H1 (cell line): ENCODE measurements at regions not wholly inside any gene's neighbourhood (a gene's known extent, or its start where the extent isn't known, plus 50 kb on each side); places are given as distances from the start of the nearest gene placed in this dataset.

Experiments used
- CTCF ChIA-PET: fragments of 300-600 bp; sonication (Branson Sonifier 250); formaldehyde crosslinking; loops from one replicate; lab custom pipeline; 2021; ENCODE audit not compliant: partially characterized antibody; lab: Charles Lee
- POLR2A ChIA-PET: fragments of 300-600 bp; sonication (Branson Sonifier 250); formaldehyde crosslinking; loops from one replicate; lab custom pipeline; 2021; ENCODE audit warnings: inconsistent platforms; ENCODE audit not compliant: partially characterized antibody; lab: Charles Lee
- DNase-seq, 2 experiments: peaks; one replicate each; pipeline versions ENCODE4 v3.0.0 to v3.0.0-alpha.2; 2010 to 2022; ENCODE audit warnings: low spot score in 2 of 2, low read depth in 1 of 2, mixed read lengths in 1 of 2
- FAIRE-seq: peaks from 2 replicates; lab custom pipeline; 2011; peaks lifted over from hg19 to GRCh38; lab: Jason Lieb, UNC
- H2AFZ ChIP-seq: 2 replicates; pipeline ENCODE4 v1.8.1; 2012; ENCODE audit warnings: low read length, inconsistent platforms
- H2AK5ac ChIP-seq: 2 replicates; pipeline ENCODE4 v1.6.1; 2013; ENCODE audit warnings: low read depth, low read length
- H2BK120ac ChIP-seq: replicated peaks from 2 replicates; pipeline ENCODE3; 2013; ENCODE audit warnings: low read depth, low read length, inconsistent platforms
- H2BK12ac ChIP-seq: 2 replicates; pipeline ENCODE4 v1.6.1; 2013; ENCODE audit warnings: low read depth, low read length
- H2BK15ac ChIP-seq: 2 replicates; pipeline ENCODE4 v1.6.1; 2013; ENCODE audit warnings: low read length
- H2BK20ac ChIP-seq: 2 replicates; pipeline ENCODE4 v1.6.1; 2013; ENCODE audit warnings: low read length
- H2BK5ac ChIP-seq: 2 replicates; pipeline ENCODE4 v1.6.1; 2013; ENCODE audit warnings: low read depth, low read length
- H3K14ac ChIP-seq: 2 replicates; pipeline ENCODE4 v1.6.1; 2013; ENCODE audit warnings: inconsistent platforms; ENCODE audit not compliant: insufficient read length
- H3K18ac ChIP-seq: 2 replicates; pipeline ENCODE4 v1.6.1; 2013; ENCODE audit warnings: low read length; ENCODE audit errors: extremely low read depth
- H3K23ac ChIP-seq: 2 replicates; pipeline ENCODE4 v1.6.1; 2013; ENCODE audit warnings: inconsistent platforms; ENCODE audit not compliant: insufficient read length
- H3K23me2 ChIP-seq: 2 replicates; pipeline ENCODE4 v1.6.1; 2013; ENCODE audit warnings: low read depth, low read length
- H3K27ac ChIP-seq: 2 replicates; pipeline ENCODE4 v1.6.1; 2011; ENCODE audit warnings: low read depth, low read length, inconsistent platforms
- H3K27me3 ChIP-seq, 4 experiments: replicated peaks in 1 of 4; 1 replicate in 1 of 4; 2 replicates in 3 of 4; pipeline versions ENCODE4 v1.6.1 to v1.8.1; 2011 to 2013; ENCODE audit warnings: low read length in 3 of 4, mild to moderate bottlenecking in 3 of 4, inconsistent platforms in 2 of 4, mixed read lengths in 2 of 4, moderate library complexity in 1 of 4; ENCODE audit not compliant: control insufficient read depth in 3 of 4, insufficient read depth in 3 of 4; ENCODE audit errors: extremely low read depth in 1 of 4
- H3K36me3 ChIP-seq, 4 experiments: 2 replicates each; pipeline versions ENCODE4 v1.6.1 to v1.8.1; 2011 to 2013; ENCODE audit warnings: mild to moderate bottlenecking in 4 of 4, low read length in 3 of 4, moderate library complexity in 2 of 4, control low read depth in 1 of 4, inconsistent platforms in 1 of 4; ENCODE audit not compliant: insufficient read depth in 4 of 4, control insufficient read depth in 2 of 4
- H3K4ac ChIP-seq: replicated peaks from 2 replicates; pipeline ENCODE3; 2013; ENCODE audit warnings: low read length, low read depth, mixed read lengths, inconsistent platforms; ENCODE audit not compliant: insufficient read length
- H3K4me1 ChIP-seq, 4 experiments: replicated peaks in 1 of 4; 1 replicate in 1 of 4; 2 replicates in 3 of 4; pipeline versions ENCODE4 v1.6.1 to v1.8.1; 2011 to 2013; ENCODE audit warnings: low read length in 3 of 4, inconsistent platforms in 2 of 4, mixed read lengths in 1 of 4; ENCODE audit not compliant: insufficient read depth in 4 of 4, control insufficient read depth in 3 of 4
- H3K4me2 ChIP-seq, 2 experiments: 2 replicates each; pipeline versions ENCODE4 v1.6.1 to v1.8.1; 2011 to 2013; ENCODE audit warnings: low read depth in 2 of 2, low read length in 2 of 2, control low read depth in 1 of 2, inconsistent platforms in 1 of 2, mild to moderate bottlenecking in 1 of 2; ENCODE audit not compliant: insufficient read depth in 1 of 2
- H3K4me3 ChIP-seq, 4 experiments: fragments of 200-600, 300-600 bp in 1 of 4; sonication (generic), shearing (Covaris generic), sonication (Bioruptor Twin) in 1 of 4; 2 replicates each; pipeline versions ENCODE4 v1.5.1 to v1.8.1; 2011 to 2016; ENCODE audit warnings: low read length in 4 of 4, low read depth in 3 of 4, control low read depth in 2 of 4, inconsistent platforms in 2 of 4, mild to moderate bottlenecking in 2 of 4, mixed read lengths in 1 of 4, moderate library complexity in 1 of 4; ENCODE audit not compliant: insufficient read depth in 2 of 4; ENCODE audit errors: extremely low read depth in 1 of 4
- H3K56ac ChIP-seq: replicated peaks from 2 replicates; pipeline ENCODE3; 2013; ENCODE audit warnings: low read depth, mild to moderate bottlenecking, mixed read lengths, low read length, inconsistent platforms; ENCODE audit not compliant: insufficient read length
- H3K79me1 ChIP-seq: 2 replicates; pipeline ENCODE4 v1.6.1; 2013; ENCODE audit warnings: low read depth, low read length, control low read depth
- H3K79me2 ChIP-seq, 2 experiments: 2 replicates each; pipeline versions ENCODE4 v1.6.1 to v1.8.1; 2012 to 2013; ENCODE audit warnings: low read length in 2 of 2, mild to moderate bottlenecking in 2 of 2, inconsistent platforms in 1 of 2; ENCODE audit not compliant: insufficient read depth in 2 of 2, control insufficient read depth in 1 of 2
- H3K9ac ChIP-seq, 4 experiments: replicated peaks in 1 of 4; 1 replicate in 1 of 4; 2 replicates in 3 of 4; pipeline versions ENCODE4 v1.6.1 to v1.8.1; 2011 to 2013; ENCODE audit warnings: low read depth in 3 of 4, low read length in 3 of 4, control low read depth in 2 of 4, mild to moderate bottlenecking in 2 of 4, moderate library complexity in 2 of 4, inconsistent platforms in 1 of 4; ENCODE audit errors: extremely low read depth in 1 of 4
- H3K9me3 ChIP-seq, 2 experiments: 2 replicates each; pipeline versions ENCODE4 v1.6.1 to v1.8.1; 2012 to 2013; ENCODE audit warnings: mild to moderate bottlenecking in 2 of 2, moderate library complexity in 2 of 2, control low read depth in 1 of 2, inconsistent platforms in 1 of 2, low read depth in 1 of 2, low read length in 1 of 2, mixed read lengths in 1 of 2; ENCODE audit not compliant: insufficient read depth in 2 of 2
- H4K20me1 ChIP-seq, 2 experiments: replicated peaks in 1 of 2; 2 replicates each; pipeline versions ENCODE3 to v1.8.1; 2011 to 2013; ENCODE audit warnings: inconsistent platforms in 2 of 2, low read length in 2 of 2, mild to moderate bottlenecking in 1 of 2; ENCODE audit not compliant: insufficient read depth in 2 of 2, control insufficient read depth in 1 of 2
- H4K5ac ChIP-seq: 2 replicates; pipeline ENCODE4 v1.6.1; 2013; ENCODE audit warnings: low read length, low read depth, mixed read lengths, inconsistent platforms; ENCODE audit not compliant: insufficient read length
- H4K8ac ChIP-seq: 2 replicates; pipeline ENCODE4 v1.8.0; 2013; ENCODE audit warnings: mild to moderate bottlenecking, moderate library complexity, low read length, inconsistent platforms; ENCODE audit not compliant: insufficient read depth; ENCODE audit errors: extremely low read depth
- H4K91ac ChIP-seq: replicated peaks from 2 replicates; pipeline ENCODE3; 2013; ENCODE audit warnings: low read length, mixed read lengths, inconsistent platforms; ENCODE audit not compliant: insufficient read length
- CTBP2 ChIP-seq: IDR thresholded peaks from 2 replicates; pipeline ENCODE4 v1.7.0; 2011; ENCODE audit warnings: borderline replicate concordance, mild to moderate bottlenecking, moderate library complexity, mixed read lengths, low read length; ENCODE audit not compliant: insufficient read depth, insufficient read length
- JUND ChIP-seq: IDR thresholded peaks from 2 replicates; pipeline ENCODE4 v1.6.1; 2011; ENCODE audit warnings: mild to moderate bottlenecking, improper control_type of control experiment, low read length
- KDM1A ChIP-seq: fragments of 200-600, 300-600 bp; sonication (generic); IDR thresholded peaks from 2 replicates; pipeline ENCODE4 v1.7.1; 2016; ENCODE audit warnings: mild to moderate bottlenecking, low read length, borderline replicate concordance
- PHF8 ChIP-seq: fragments of 200-600 bp; sonication (generic); conservative IDR thresholded peaks from 2 replicates; pipeline ENCODE4 v1.7.1; 2012; ENCODE audit warnings: low read depth, mild to moderate bottlenecking, inconsistent platforms, low read length, moderate library complexity
- POLR2A ChIP-seq, 2 experiments: IDR thresholded peaks; 1 replicate in 1 of 2; 2 replicates in 1 of 2; pipeline ENCODE4 v1.6.1; 2011; ENCODE audit warnings: low read depth in 2 of 2, low read length in 2 of 2, mild to moderate bottlenecking in 2 of 2; ENCODE audit errors: control extremely low read depth in 1 of 2
- RAD21 ChIP-seq, 2 experiments: IDR thresholded peaks in 1 of 2; conservative IDR thresholded peaks in 1 of 2; 2 replicates each; pipeline ENCODE4 v1.6.1; 2011; ENCODE audit warnings: low read depth in 2 of 2, low read length in 2 of 2, improper control_type of control experiment in 1 of 2, inconsistent platforms in 1 of 2, mild to moderate bottlenecking in 1 of 2, moderate library complexity in 1 of 2
- SIN3A ChIP-seq, 2 experiments: IDR thresholded peaks in 1 of 2; conservative IDR thresholded peaks in 1 of 2; 2 replicates each; pipeline ENCODE4 v1.6.1; 2011 to 2012; ENCODE audit warnings: low read length in 2 of 2, improper control_type of control experiment in 1 of 2, low read depth in 1 of 2, mild to moderate bottlenecking in 1 of 2
- SIRT6 ChIP-seq: IDR thresholded peaks from one replicate; pipeline ENCODE4 v1.7.1; 2012; ENCODE audit warnings: low read length, inconsistent platforms
- TCF12 ChIP-seq: IDR thresholded peaks from 2 replicates; pipeline ENCODE4 v1.6.1; 2011; ENCODE audit warnings: low read depth, mild to moderate bottlenecking, low read length
- WGBS, 2 experiments: shearing (Covaris generic) in 1 of 2; methylation state at CpG; one replicate each; pipeline versions ENCODE4 v1.1.6 to v1.1.7; 2013 to 2015; ENCODE audit warnings: low lambda C conversion rate in 2 of 2, mixed read lengths in 2 of 2, inconsistent platforms in 1 of 2, low coverage in 1 of 2, missing lambda C conversion rate in 1 of 2; ENCODE audit not compliant: insufficient replicate concordance in 2 of 2, insufficient coverage in 1 of 2, insufficient read length in 1 of 2; ENCODE audit errors: extremely low coverage in 1 of 2, missing lambda C conversion rate in 1 of 2; 5-methylcytosine and 5-hydroxymethylcytosine counted together
- TF ChIP-seq, protein P1 (sequence below): IDR thresholded peaks from 2 replicates; pipeline ENCODE4 v1.6.1; 2012; ENCODE audit warnings: low read length, inconsistent platforms
- TF ChIP-seq, protein P2 (sequence below): IDR thresholded peaks from 2 replicates; pipeline ENCODE4 v1.6.1; 2011; ENCODE audit warnings: low read length, improper control_type of control experiment

DNA sequence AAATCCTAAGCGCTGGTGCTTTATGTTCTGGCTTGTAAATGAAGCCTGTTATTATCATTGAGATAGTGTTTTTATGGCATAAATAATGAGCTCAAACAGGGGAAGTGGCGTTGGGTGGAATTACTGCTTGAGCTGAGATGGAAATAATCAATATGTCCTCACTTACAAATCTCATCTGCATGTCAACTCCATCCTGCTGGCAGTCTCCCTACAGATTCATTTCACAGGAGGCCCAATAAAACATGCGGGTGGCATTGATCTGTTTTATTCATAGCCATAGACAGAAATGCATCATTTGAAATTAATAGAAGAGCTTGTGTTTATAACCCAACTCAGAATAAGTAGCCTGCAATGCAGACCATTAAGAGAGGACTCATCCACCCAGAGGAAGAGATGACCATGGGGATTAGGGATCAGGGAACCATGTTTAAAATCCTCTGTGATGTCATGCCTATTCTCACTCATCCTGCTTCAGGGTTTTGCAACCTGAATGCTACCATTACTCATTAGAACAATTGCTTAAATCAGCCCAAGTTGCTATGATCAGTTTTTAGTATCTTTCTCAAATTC is 680.4 kb downstream of the TLR4 start:
- no peaks in the 10 kb centered on the region for H4K20me1 ChIP-seq
- ChIA-PET CTCF (interaction anchor here (1.1 kb wide), 1 partner anchor 12 kb away, joined by 3 read pairs; no protein-coding TSS in a partner anchor), POLR2A (no interaction called here)
- no peaks in the 10 kb centered on the region for H3K79me2 ChIP-seq
- no peak overlapping the region for H3K14ac ChIP-seq
- DNase-seq (no peak), FAIRE-seq (no peak)
- H3K79me1 ChIP-seq = no peaks in the 10 kb centered on the region
- H3K23me2 ChIP-seq = no peaks in the 10 kb centered on the region
- 90% methylated on average over 3 of the region's 3 CpGs; no CpG with 5 or more reads in 1 of the 2 experiments for WGBS, 2 experiments
- no peak overlapping the region for H2BK12ac ChIP-seq
- H3K18ac ChIP-seq = no peak overlapping the region
- H3K27ac ChIP-seq = no peak overlapping the region
- no peak overlapping the region for H2BK120ac ChIP-seq
- H4K5ac ChIP-seq = no peak overlapping the region
- no peak overlapping the region for H2BK15ac ChIP-seq
- H3K9me3 ChIP-seq = no peaks in the 10 kb centered on the region
- no peak overlapping the region for H2BK20ac ChIP-seq
- H4K8ac ChIP-seq = no peak overlapping the region
- H2AFZ ChIP-seq = no peak overlapping the region
- no peak overlapping the region for H3K4ac ChIP-seq
- H3K36me3 ChIP-seq = no peaks in the 10 kb centered on the region
- no peak overlapping the region for H3K4me2 ChIP-seq
- no peak overlapping the region for H2BK5ac ChIP-seq
- no peaks in the 10 kb centered on the region for H3K4me1 ChIP-seq
- no peak overlapping the region for H2AK5ac ChIP-seq
- H3K9ac ChIP-seq = no peak overlapping the region
- H3K56ac ChIP-seq = no peak overlapping the region
- no peaks in the 10 kb centered on the region for H3K27me3 ChIP-seq
- H3K4me3 ChIP-seq = no peak overlapping the region
- TF ChIP-seq SIRT6 (no peak), KDM1A (no peak), JUND (no peak), CTBP2 (no peak), SIN3A (conservative IDR thresholded peaks at IDR 0.05 in 1 of 2, IDR thresholded peaks at IDR 0.05 in 1 of 2; ENCODE audit: low read depth in 1 of 2, low read length in 2 of 2) (no peak), RAD21 (IDR thresholded peaks at IDR 0.05 in 1 of 2, conservative IDR thresholded peaks at IDR 0.05 in 1 of 2; ENCODE audit: low read depth in 2 of 2, low read length in 2 of 2) (no peak), POLR2A (IDR thresholded peaks at IDR 0.05; ENCODE audit: control extremely low read depth in 1 of 2, low read depth in 2 of 2, low read length in 2 of 2) (no peak), TCF12 (no peak), PHF8 (no peak)
- TF ChIP-seq, protein P1, sequence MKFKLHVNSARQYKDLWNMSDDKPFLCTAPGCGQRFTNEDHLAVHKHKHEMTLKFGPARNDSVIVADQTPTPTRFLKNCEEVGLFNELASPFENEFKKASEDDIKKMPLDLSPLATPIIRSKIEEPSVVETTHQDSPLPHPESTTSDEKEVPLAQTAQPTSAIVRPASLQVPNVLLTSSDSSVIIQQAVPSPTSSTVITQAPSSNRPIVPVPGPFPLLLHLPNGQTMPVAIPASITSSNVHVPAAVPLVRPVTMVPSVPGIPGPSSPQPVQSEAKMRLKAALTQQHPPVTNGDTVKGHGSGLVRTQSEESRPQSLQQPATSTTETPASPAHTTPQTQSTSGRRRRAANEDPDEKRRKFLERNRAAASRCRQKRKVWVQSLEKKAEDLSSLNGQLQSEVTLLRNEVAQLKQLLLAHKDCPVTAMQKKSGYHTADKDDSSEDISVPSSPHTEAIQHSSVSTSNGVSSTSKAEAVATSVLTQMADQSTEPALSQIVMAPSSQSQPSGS = no peak
- TF ChIP-seq, protein P2, sequence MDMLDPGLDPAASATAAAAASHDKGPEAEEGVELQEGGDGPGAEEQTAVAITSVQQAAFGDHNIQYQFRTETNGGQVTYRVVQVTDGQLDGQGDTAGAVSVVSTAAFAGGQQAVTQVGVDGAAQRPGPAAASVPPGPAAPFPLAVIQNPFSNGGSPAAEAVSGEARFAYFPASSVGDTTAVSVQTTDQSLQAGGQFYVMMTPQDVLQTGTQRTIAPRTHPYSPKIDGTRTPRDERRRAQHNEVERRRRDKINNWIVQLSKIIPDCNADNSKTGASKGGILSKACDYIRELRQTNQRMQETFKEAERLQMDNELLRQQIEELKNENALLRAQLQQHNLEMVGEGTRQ = no peak
- no peak overlapping the region for H4K91ac ChIP-seq
- no peak overlapping the region for H3K23ac ChIP-seq
